GM18867 (cell line): ENCODE measurements at regions not wholly inside any gene's neighbourhood (a gene's known extent, or its start where the extent isn't known, plus 50 kb on each side); places are given as distances from the start of the nearest gene placed in this dataset.
"Not testable (repeated sequence)": the region's sequence is repeated elsewhere in the genome, so short reads cannot be mapped to it uniquely, and the experiment has no call there.

Source experiments
- ATAC-seq: cut with Tn5 transposase; IDR thresholded peaks from one replicate; pipeline ENCODE4 v1.9.1; 2021; ENCODE audit warnings: mild to moderate bottlenecking, moderate library complexity; ENCODE audit not compliant: unreplicated experiment

DNA sequence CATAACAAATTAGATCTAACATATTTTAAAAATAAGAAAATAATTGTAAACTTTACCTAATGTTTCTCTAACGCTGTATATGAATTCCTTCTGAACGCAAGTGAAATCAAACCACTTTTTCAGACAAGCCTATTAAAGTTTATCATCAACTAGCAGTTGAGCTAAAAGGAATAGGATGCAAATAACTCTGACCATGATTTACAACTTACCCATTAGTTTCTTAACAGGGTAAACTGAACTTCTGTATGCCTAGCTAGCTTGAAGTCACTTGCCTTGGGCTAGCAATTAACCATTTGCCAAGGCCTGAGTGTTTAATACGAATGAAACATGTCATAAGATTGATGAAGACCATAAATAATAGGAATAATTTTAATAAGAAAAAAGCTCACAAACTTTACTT lies 762.7 kb upstream of the ARRDC3 start:
- no peak for ATAC-seq

GRCh38 chr5:92144824-92145223 lies 761.7 kb upstream of the ARRDC3 start:
- ATAC-seq: no peak

DNA sequence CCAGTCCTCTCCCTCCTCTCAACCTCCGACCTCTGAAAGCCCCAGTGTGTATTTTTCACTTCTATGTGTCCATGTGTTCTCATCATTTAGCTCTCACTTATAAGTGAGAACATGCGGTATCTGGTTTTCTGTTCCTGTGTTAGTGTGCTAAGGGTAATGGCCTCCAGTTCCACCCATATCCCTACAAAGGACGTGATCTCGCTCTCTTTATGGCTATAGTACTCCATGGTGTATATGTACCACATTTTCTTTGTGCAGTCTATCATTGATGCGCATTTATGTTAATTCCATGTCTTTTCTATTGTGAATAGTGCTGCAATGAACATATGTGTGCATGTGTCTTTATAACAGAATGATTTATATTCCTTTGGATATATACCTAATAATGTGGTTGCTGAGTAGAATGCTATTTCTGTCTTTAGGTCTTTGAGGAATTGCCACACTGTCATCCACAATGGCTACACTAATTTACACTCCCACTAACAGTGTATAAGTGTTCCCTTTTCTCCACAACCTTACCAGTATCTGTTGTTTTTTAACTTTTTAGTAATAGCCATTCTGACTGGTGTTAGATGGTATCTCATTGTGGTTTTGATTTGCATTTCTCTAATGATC lies 749.3 kb upstream of the ARRDC3 start:
- ATAC-seq: not testable (repeated sequence)

DNA sequence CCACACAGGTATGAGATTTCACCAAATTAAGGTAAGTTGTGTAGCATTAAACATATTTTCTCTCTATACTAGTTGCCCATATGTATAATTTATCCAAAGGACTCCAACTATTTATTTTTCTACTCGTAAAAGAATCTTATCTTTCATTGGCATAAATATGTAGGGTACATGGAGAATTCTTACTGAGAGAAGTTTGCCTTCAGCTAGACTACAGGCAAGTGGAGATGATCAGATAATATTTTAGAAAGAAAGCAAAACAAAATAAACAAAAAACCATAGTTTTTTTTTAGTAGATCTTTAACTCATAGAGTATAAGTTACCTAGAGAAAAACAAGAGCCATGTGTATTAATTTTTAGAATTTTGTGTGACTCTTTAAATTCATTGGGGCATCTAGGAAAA lies 743.1 kb upstream of the ARRDC3 start:
- ATAC-seq: no peak

GRCh38 chr5:92119110-92119509 lies 736.0 kb upstream of the ARRDC3 start:
- no peak for ATAC-seq

- no peak for ATAC-seq
Measured at GRCh38 chr5:92106808-92107207, 723.7 kb upstream of the ARRDC3 start.

DNA sequence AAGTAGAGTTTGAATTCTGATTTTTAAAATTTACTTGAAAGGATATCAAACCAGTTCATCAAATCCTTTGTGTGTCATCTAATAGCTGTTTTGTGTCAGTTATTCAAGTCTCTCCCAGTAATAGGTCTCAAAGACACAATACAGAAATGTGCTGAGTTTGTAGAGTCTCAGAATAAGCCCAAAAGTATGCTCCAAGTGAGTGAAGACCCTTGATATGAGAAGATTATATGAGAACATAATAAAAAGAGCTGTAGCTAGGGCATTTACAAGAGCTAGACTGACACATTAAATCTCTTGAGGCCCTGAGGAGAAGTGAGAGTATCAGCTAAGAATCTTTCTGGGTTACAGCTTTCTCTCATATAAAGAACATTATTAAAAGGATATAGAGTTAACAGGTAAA lies 721.0 kb upstream of the ARRDC3 start:
- no peak for ATAC-seq

DNA sequence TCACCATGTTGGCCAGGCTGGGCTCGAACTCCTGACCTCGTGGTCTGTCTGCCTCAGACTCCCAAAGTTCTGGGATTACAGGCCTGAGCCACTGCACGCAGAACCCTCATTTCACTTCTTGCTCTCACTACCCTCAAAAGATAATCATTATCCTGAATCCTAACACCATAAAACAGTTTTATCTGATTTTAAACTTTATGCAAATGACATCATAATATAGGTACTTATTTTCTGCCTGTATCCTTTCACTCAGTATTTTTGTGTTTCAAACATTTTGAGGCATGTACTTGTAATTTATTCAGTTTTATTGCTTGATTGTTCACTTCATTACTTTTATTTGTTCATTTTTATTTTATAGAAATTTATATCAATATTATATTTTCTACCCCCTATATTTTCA lies 719.2 kb upstream of the ARRDC3 start:
- no peak for ATAC-seq

DNA sequence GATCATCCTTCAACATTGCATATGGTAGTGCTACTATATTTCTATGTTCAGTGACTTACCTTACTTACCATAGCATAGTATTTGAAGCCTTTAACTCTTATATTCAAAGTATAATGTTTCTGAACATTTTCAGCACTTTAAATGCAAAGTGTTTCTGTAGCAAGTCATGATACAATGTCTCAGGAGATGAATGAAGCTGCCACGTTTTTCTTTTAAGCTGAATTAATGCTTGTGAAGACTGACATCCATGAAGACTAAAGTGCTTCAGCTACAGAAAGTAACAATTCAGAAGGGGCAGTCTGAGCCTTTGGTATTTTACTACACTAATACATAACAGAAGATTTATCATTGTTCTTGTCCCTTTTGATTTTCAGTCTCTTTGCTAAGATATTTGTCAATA lies 709.1 kb upstream of the ARRDC3 start:
- no peak for ATAC-seq

GRCh38 chr5:92086059-92086811 lies 703.1 kb upstream of the ARRDC3 start:
- no peak for ATAC-seq

- no peak for ATAC-seq
Measured at GRCh38 chr5:92081958-92082712, 699.0 kb upstream of the ARRDC3 start.

- ATAC-seq: no peak
Measured at GRCh38 chr5:92070786-92071185, 687.7 kb upstream of the ARRDC3 start.

DNA sequence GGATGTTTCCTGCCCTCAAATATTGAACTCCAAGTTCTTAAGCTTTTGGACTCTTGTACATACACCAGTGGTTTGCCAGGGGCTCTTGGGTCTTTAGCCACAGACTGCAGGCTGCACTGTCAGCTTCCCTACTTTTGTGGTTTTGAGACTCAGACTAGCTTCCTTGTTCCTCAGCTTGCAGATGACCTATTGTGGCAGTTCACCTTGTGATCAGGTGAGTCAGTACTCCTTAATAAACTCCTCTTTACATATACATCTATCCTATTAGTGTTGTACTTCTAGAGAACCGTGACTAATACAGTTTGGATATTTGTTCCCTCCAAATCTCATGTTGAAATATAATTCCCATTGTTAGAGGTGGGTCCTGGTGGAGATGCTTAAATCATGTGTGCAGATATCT lies 681.9 kb upstream of the ARRDC3 start:
- no peak for ATAC-seq

DNA sequence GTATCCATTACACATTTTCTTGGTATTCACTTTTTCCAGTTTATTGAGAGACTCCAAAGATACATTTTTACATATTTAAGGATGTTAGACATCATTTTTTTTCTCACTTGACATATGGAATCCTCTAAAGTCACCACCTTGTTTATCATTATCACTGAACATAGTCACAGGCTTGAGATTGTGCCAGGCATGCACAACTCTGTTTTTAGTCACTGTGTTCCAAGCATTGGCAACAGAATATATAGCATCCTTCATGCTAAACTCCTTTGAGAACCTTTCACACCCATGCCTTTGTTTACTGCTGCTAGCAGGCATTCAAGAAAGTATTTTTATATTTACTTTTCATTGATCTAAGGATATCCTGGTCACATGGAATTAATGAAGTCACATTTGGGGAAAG lies 668.6 kb upstream of the ARRDC3 start:
- no peak for ATAC-seq

DNA sequence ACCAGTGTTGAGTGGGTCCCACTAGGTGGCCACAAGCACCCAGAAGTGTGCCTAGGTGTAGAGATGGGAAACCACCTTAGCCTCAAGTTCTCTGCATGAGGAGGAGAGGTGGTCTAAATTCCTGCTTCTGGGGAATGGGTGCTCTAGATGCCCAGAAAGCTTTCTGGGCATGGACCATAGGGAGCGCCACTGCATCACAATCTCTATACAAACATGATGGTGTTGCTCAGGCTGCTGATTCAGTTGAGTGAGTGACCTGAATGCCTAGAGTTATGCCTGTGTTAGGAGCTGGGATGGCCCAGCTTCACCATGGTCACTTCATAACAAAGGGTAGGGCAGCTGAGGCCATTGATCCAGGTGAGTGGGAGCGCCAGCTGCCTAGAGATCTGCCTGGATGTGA lies 667.9 kb upstream of the ARRDC3 start:
- no peak for ATAC-seq

DNA sequence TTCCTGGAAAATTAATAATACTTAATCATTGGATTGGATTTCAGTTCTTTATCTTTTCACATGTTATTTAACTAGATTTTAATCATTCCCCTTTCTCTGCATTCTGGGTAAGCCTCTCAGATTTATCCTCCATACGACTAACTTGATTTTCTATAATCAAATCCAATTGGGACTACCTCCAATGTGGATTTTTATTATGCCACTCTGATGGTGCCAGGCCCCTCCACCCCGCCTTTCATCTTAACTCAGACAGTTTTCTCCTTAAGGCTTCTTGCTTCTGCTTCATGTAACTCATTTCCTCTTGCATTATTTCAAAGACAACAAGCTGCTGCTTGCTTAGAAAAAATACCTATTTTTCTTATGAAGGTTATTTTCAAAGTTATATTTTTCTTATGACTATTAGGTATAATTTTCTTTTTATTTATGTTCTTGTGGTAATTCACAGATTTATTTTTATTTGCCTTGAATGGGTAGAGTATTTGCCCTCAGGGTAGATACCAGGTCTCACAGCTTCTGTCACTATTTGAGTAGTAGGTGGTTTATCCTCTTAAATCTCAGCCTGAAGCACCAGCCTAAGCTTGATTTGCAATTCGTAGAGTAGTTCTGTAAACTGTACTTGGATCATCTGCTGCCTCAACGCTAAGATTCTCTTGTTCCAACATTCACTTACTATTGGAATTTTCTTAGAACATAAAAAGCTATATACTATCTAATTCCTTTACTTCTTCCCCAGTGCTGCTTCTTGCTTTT lies 659.0 kb upstream of the ARRDC3 start:
- ATAC-seq: no peak

- ATAC-seq: no peak
Measured at GRCh38 chr5:92041206-92041605, 658.1 kb upstream of the ARRDC3 start.

GRCh38 chr5:92029792-92030191 lies 646.7 kb upstream of the ARRDC3 start:
- not testable (repeated sequence) for ATAC-seq

DNA sequence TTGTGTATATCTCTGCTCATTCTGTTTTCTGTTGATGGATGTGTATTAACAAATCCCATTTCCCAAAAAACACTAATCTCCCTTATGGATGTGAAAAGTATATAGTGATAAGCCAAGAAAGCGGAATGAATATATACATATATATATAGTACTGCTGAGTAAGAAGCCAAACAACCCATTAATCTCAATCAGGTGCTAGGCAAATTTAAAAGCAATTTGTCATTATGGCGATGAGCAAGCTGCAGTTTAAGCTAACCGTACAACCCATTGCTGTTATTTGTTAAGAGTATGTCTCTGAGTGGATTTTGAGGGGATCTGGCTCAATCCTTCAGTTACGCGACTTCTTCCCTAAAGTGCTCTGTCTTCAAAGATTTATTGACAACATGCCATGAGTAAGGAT lies 640.4 kb upstream of the ARRDC3 start:
- ATAC-seq: no peak

DNA sequence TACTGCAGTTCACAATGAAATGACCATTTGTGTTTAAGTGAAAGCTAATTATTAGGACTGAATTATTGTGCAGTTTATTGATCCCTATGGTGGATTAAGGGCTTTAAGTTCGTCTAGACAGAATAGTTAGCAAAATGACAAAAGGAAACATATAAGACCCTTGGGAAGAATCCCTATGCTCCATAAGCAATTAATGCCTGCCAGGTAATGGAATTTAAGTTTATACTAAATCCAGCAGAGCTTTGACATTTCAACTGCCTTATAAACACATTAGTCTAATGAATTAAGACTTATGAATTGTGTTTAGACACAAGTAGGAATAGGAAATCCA lies 640.0 kb upstream of the ARRDC3 start:
- no peak for ATAC-seq

DNA sequence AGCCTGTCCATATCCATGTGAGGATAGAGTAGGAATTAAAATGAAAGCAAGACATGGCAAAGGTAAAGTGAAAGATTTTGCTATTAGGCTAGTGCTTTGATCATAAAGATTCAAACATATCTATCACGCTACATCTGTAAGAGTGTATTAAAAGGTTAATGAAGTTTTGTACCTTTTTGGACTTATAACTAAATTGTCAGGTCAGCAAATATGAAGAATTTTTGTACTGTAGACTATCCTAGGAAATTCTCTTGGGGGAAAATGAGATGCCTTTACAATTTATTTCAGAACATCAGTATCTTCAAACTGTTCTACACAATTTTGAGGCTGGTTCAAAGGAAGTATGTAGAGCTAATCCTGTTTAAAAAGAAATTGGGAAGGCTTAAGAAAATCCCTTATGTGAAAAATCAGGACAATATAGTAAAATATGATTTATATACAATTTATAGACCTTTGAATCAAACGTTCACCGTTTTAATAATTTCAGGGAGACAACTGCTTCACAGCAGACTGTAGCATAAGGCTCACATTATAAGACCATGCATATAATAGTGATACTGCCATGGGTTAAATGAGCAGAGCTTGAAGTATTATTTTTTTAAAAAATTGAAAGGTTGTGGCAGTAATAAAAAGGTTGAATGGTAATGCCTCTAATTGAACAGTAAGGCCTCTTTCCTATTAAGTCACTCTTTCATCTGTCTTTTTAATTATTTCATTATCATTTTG lies 639.5 kb upstream of the ARRDC3 start:
- no peak for ATAC-seq
